H1 (cell line): ENCODE measurements at regions not wholly inside any gene's neighbourhood (a gene's known extent, or its start where the extent isn't known, plus 50 kb on each side); places are given as distances from the start of the nearest gene placed in this dataset.

Experiments
- CTCF ChIA-PET: fragments of 300-600 bp; sonication (Branson Sonifier 250); formaldehyde crosslinking; loops from one replicate; lab custom pipeline; 2021; ENCODE audit not compliant: partially characterized antibody; lab: Charles Lee
- POLR2A ChIA-PET: fragments of 300-600 bp; sonication (Branson Sonifier 250); formaldehyde crosslinking; loops from one replicate; lab custom pipeline; 2021; ENCODE audit warnings: inconsistent platforms; ENCODE audit not compliant: partially characterized antibody; lab: Charles Lee
- DNase-seq, 2 experiments: peaks; one replicate each; pipeline versions ENCODE4 v3.0.0 to v3.0.0-alpha.2; 2010 to 2022; ENCODE audit warnings: low spot score in 2 of 2, low read depth in 1 of 2, mixed read lengths in 1 of 2
- FAIRE-seq: peaks from 2 replicates; lab custom pipeline; 2011; peaks lifted over from hg19 to GRCh38; lab: Jason Lieb, UNC
- H2AFZ ChIP-seq: 2 replicates; pipeline ENCODE4 v1.8.1; 2012; ENCODE audit warnings: low read length, inconsistent platforms
- H2AK5ac ChIP-seq: 2 replicates; pipeline ENCODE4 v1.6.1; 2013; ENCODE audit warnings: low read depth, low read length
- H2BK120ac ChIP-seq: replicated peaks from 2 replicates; pipeline ENCODE3; 2013; ENCODE audit warnings: low read depth, low read length, inconsistent platforms
- H2BK12ac ChIP-seq: 2 replicates; pipeline ENCODE4 v1.6.1; 2013; ENCODE audit warnings: low read depth, low read length
- H2BK15ac ChIP-seq: 2 replicates; pipeline ENCODE4 v1.6.1; 2013; ENCODE audit warnings: low read length
- H2BK20ac ChIP-seq: 2 replicates; pipeline ENCODE4 v1.6.1; 2013; ENCODE audit warnings: low read length
- H2BK5ac ChIP-seq: 2 replicates; pipeline ENCODE4 v1.6.1; 2013; ENCODE audit warnings: low read depth, low read length
- H3K14ac ChIP-seq: 2 replicates; pipeline ENCODE4 v1.6.1; 2013; ENCODE audit warnings: inconsistent platforms; ENCODE audit not compliant: insufficient read length
- H3K18ac ChIP-seq: 2 replicates; pipeline ENCODE4 v1.6.1; 2013; ENCODE audit warnings: low read length; ENCODE audit errors: extremely low read depth
- H3K23ac ChIP-seq: 2 replicates; pipeline ENCODE4 v1.6.1; 2013; ENCODE audit warnings: inconsistent platforms; ENCODE audit not compliant: insufficient read length
- H3K23me2 ChIP-seq: 2 replicates; pipeline ENCODE4 v1.6.1; 2013; ENCODE audit warnings: low read depth, low read length
- H3K27ac ChIP-seq: 2 replicates; pipeline ENCODE4 v1.6.1; 2011; ENCODE audit warnings: low read depth, low read length, inconsistent platforms
- H3K27me3 ChIP-seq, 4 experiments: replicated peaks in 1 of 4; 1 replicate in 1 of 4; 2 replicates in 3 of 4; pipeline versions ENCODE4 v1.6.1 to v1.8.1; 2011 to 2013; ENCODE audit warnings: low read length in 3 of 4, mild to moderate bottlenecking in 3 of 4, inconsistent platforms in 2 of 4, mixed read lengths in 2 of 4, moderate library complexity in 1 of 4; ENCODE audit not compliant: control insufficient read depth in 3 of 4, insufficient read depth in 3 of 4; ENCODE audit errors: extremely low read depth in 1 of 4
- H3K36me3 ChIP-seq, 4 experiments: 2 replicates each; pipeline versions ENCODE4 v1.6.1 to v1.8.1; 2011 to 2013; ENCODE audit warnings: mild to moderate bottlenecking in 4 of 4, low read length in 3 of 4, moderate library complexity in 2 of 4, control low read depth in 1 of 4, inconsistent platforms in 1 of 4; ENCODE audit not compliant: insufficient read depth in 4 of 4, control insufficient read depth in 2 of 4
- H3K4ac ChIP-seq: replicated peaks from 2 replicates; pipeline ENCODE3; 2013; ENCODE audit warnings: low read length, low read depth, mixed read lengths, inconsistent platforms; ENCODE audit not compliant: insufficient read length
- H3K4me1 ChIP-seq, 4 experiments: replicated peaks in 1 of 4; 1 replicate in 1 of 4; 2 replicates in 3 of 4; pipeline versions ENCODE4 v1.6.1 to v1.8.1; 2011 to 2013; ENCODE audit warnings: low read length in 3 of 4, inconsistent platforms in 2 of 4, mixed read lengths in 1 of 4; ENCODE audit not compliant: insufficient read depth in 4 of 4, control insufficient read depth in 3 of 4
- H3K4me2 ChIP-seq, 2 experiments: 2 replicates each; pipeline versions ENCODE4 v1.6.1 to v1.8.1; 2011 to 2013; ENCODE audit warnings: low read depth in 2 of 2, low read length in 2 of 2, control low read depth in 1 of 2, inconsistent platforms in 1 of 2, mild to moderate bottlenecking in 1 of 2; ENCODE audit not compliant: insufficient read depth in 1 of 2
- H3K4me3 ChIP-seq, 4 experiments: fragments of 200-600, 300-600 bp in 1 of 4; sonication (generic), shearing (Covaris generic), sonication (Bioruptor Twin) in 1 of 4; 2 replicates each; pipeline versions ENCODE4 v1.5.1 to v1.8.1; 2011 to 2016; ENCODE audit warnings: low read length in 4 of 4, low read depth in 3 of 4, control low read depth in 2 of 4, inconsistent platforms in 2 of 4, mild to moderate bottlenecking in 2 of 4, mixed read lengths in 1 of 4, moderate library complexity in 1 of 4; ENCODE audit not compliant: insufficient read depth in 2 of 4; ENCODE audit errors: extremely low read depth in 1 of 4
- H3K56ac ChIP-seq: replicated peaks from 2 replicates; pipeline ENCODE3; 2013; ENCODE audit warnings: low read depth, mild to moderate bottlenecking, mixed read lengths, low read length, inconsistent platforms; ENCODE audit not compliant: insufficient read length
- H3K79me1 ChIP-seq: 2 replicates; pipeline ENCODE4 v1.6.1; 2013; ENCODE audit warnings: low read depth, low read length, control low read depth
- H3K79me2 ChIP-seq, 2 experiments: 2 replicates each; pipeline versions ENCODE4 v1.6.1 to v1.8.1; 2012 to 2013; ENCODE audit warnings: low read length in 2 of 2, mild to moderate bottlenecking in 2 of 2, inconsistent platforms in 1 of 2; ENCODE audit not compliant: insufficient read depth in 2 of 2, control insufficient read depth in 1 of 2
- H3K9ac ChIP-seq, 4 experiments: replicated peaks in 1 of 4; 1 replicate in 1 of 4; 2 replicates in 3 of 4; pipeline versions ENCODE4 v1.6.1 to v1.8.1; 2011 to 2013; ENCODE audit warnings: low read depth in 3 of 4, low read length in 3 of 4, control low read depth in 2 of 4, mild to moderate bottlenecking in 2 of 4, moderate library complexity in 2 of 4, inconsistent platforms in 1 of 4; ENCODE audit errors: extremely low read depth in 1 of 4
- H3K9me3 ChIP-seq, 2 experiments: 2 replicates each; pipeline versions ENCODE4 v1.6.1 to v1.8.1; 2012 to 2013; ENCODE audit warnings: mild to moderate bottlenecking in 2 of 2, moderate library complexity in 2 of 2, control low read depth in 1 of 2, inconsistent platforms in 1 of 2, low read depth in 1 of 2, low read length in 1 of 2, mixed read lengths in 1 of 2; ENCODE audit not compliant: insufficient read depth in 2 of 2
- H4K20me1 ChIP-seq, 2 experiments: replicated peaks in 1 of 2; 2 replicates each; pipeline versions ENCODE3 to v1.8.1; 2011 to 2013; ENCODE audit warnings: inconsistent platforms in 2 of 2, low read length in 2 of 2, mild to moderate bottlenecking in 1 of 2; ENCODE audit not compliant: insufficient read depth in 2 of 2, control insufficient read depth in 1 of 2
- H4K5ac ChIP-seq: 2 replicates; pipeline ENCODE4 v1.6.1; 2013; ENCODE audit warnings: low read length, low read depth, mixed read lengths, inconsistent platforms; ENCODE audit not compliant: insufficient read length
- H4K8ac ChIP-seq: 2 replicates; pipeline ENCODE4 v1.8.0; 2013; ENCODE audit warnings: mild to moderate bottlenecking, moderate library complexity, low read length, inconsistent platforms; ENCODE audit not compliant: insufficient read depth; ENCODE audit errors: extremely low read depth
- H4K91ac ChIP-seq: replicated peaks from 2 replicates; pipeline ENCODE3; 2013; ENCODE audit warnings: low read length, mixed read lengths, inconsistent platforms; ENCODE audit not compliant: insufficient read length
- CREB1 ChIP-seq: IDR thresholded peaks from 2 replicates; pipeline ENCODE4 v1.6.1; 2012; ENCODE audit warnings: inconsistent platforms
- EGR1 ChIP-seq: IDR thresholded peaks from 2 replicates; pipeline ENCODE4 v1.6.1; 2011; ENCODE audit warnings: low read depth, low read length, borderline replicate concordance
- EZH2 ChIP-seq: fragments of 200-600 bp; sonication (generic); IDR thresholded peaks from 2 replicates; pipeline ENCODE4 v1.7.1; 2012; ENCODE audit warnings: low read depth, mild to moderate bottlenecking, moderate library complexity, low read length, inconsistent platforms; ENCODE audit not compliant: severe bottlenecking
- FOSL1 ChIP-seq: IDR thresholded peaks from 2 replicates; pipeline ENCODE4 v1.6.1; 2011; ENCODE audit warnings: mild to moderate bottlenecking, low read depth, low read length, moderate library complexity; ENCODE audit not compliant: insufficient read depth
- HDAC6 ChIP-seq: IDR thresholded peaks from one replicate; pipeline ENCODE4 v1.7.1; 2012; ENCODE audit warnings: low read depth, mild to moderate bottlenecking, inconsistent platforms, low read length, moderate library complexity
- JUN ChIP-seq: IDR thresholded peaks from 2 replicates; pipeline ENCODE4 v1.6.1; 2011; ENCODE audit warnings: low read depth, mild to moderate bottlenecking, improper control_type of control experiment, low read length
- KDM1A ChIP-seq: fragments of 200-600, 300-600 bp; sonication (generic); IDR thresholded peaks from 2 replicates; pipeline ENCODE4 v1.7.1; 2016; ENCODE audit warnings: mild to moderate bottlenecking, low read length, borderline replicate concordance
- MAFK ChIP-seq: IDR thresholded peaks from 2 replicates; pipeline ENCODE4 v1.6.1; 2012; ENCODE audit warnings: low read depth, mild to moderate bottlenecking, improper control_type of control experiment, low read length
- RXRA ChIP-seq: IDR thresholded peaks from 2 replicates; pipeline ENCODE4 v1.6.1; 2011; ENCODE audit warnings: low read depth, mild to moderate bottlenecking, low read length, moderate library complexity; ENCODE audit not compliant: insufficient read depth
- SIRT6 ChIP-seq: IDR thresholded peaks from one replicate; pipeline ENCODE4 v1.7.1; 2012; ENCODE audit warnings: low read length, inconsistent platforms
- SP2 ChIP-seq: IDR thresholded peaks from 2 replicates; pipeline ENCODE4 v1.6.1; 2012; ENCODE audit warnings: mild to moderate bottlenecking, low read length, inconsistent platforms
- SP4 ChIP-seq: IDR thresholded peaks from 2 replicates; pipeline ENCODE4 v1.6.1; 2012; ENCODE audit warnings: low read length, inconsistent platforms
- SUZ12 ChIP-seq: fragments of 200-600 bp; sonication (generic); IDR thresholded peaks from 2 replicates; pipeline ENCODE4 v1.6.1; 2012; ENCODE audit warnings: mild to moderate bottlenecking, inconsistent platforms, low read length, moderate library complexity, mixed read lengths
- TEAD4 ChIP-seq: IDR thresholded peaks from 2 replicates; pipeline ENCODE4 v1.6.1; 2012; ENCODE audit warnings: low read depth, low read length, inconsistent platforms, mixed read lengths
- YY1 ChIP-seq: IDR thresholded peaks from 2 replicates; pipeline ENCODE4 v1.6.1; 2011; ENCODE audit warnings: low read depth, mild to moderate bottlenecking, low read length
- WGBS, 2 experiments: shearing (Covaris generic) in 1 of 2; methylation state at CpG; one replicate each; pipeline versions ENCODE4 v1.1.6 to v1.1.7; 2013 to 2015; ENCODE audit warnings: low lambda C conversion rate in 2 of 2, mixed read lengths in 2 of 2, inconsistent platforms in 1 of 2, low coverage in 1 of 2, missing lambda C conversion rate in 1 of 2; ENCODE audit not compliant: insufficient replicate concordance in 2 of 2, insufficient coverage in 1 of 2, insufficient read length in 1 of 2; ENCODE audit errors: extremely low coverage in 1 of 2, missing lambda C conversion rate in 1 of 2; 5-methylcytosine and 5-hydroxymethylcytosine counted together
- TF ChIP-seq, protein P1 (sequence below): IDR thresholded peaks from 2 replicates; pipeline ENCODE4 v1.6.1; 2012; ENCODE audit warnings: inconsistent platforms

- Histone ChIP-seq H3K23me2 (no peaks in the 10 kb centered on the region), H2BK12ac (no peak overlapping the region), H3K4me2 (no peak overlapping the region), H3K4me1 (no peaks in the 10 kb centered on the region), H3K4me3 (no peak overlapping the region), H4K5ac (no peak overlapping the region), H2BK20ac (no peak overlapping the region), H4K8ac (no peak overlapping the region), H3K9ac (no peak overlapping the region), H3K23ac (no peak overlapping the region), H2AFZ (no peak overlapping the region), H3K18ac (no peak overlapping the region), H2BK15ac (no peak overlapping the region), H3K27ac (no peak overlapping the region), H3K56ac (no peak overlapping the region), H3K79me1 (no peaks in the 10 kb centered on the region), H3K79me2 (no peaks in the 10 kb centered on the region), H3K4ac (no peak overlapping the region), H2AK5ac (no peak overlapping the region), H4K20me1 (no peaks in the 10 kb centered on the region), H3K9me3 (peaks cover 0 to 10% of the 10 kb centered on the region in 2 experiments; a peak in 2 of 4 replicates), H2BK5ac (no peak overlapping the region), H3K36me3 (no peaks in the 10 kb centered on the region), H3K14ac (no peak overlapping the region), H3K27me3 (no peaks in the 10 kb centered on the region), H2BK120ac (no peak overlapping the region), H4K91ac (no peak overlapping the region)
- no peak for DNase-seq
- CTCF ChIA-PET: interaction anchor here (1.2 to 1.3 kb wide), 2 partner anchors 26 to 317 kb away, joined by 3 read pairs; no protein-coding TSS in a partner anchor
- FAIRE-seq: no peak
- POLR2A ChIA-PET: no interaction called here
- WGBS, 2 experiments: 83% methylated on average over 2 of the region's 2 CpGs; no CpG with 5 or more reads in 1 of the 2 experiments
- TF ChIP-seq SUZ12 (no peak), EGR1 (no peak), FOSL1 (no peak), SP4 (no peak), RXRA (no peak), EZH2 (no peak), MAFK (no peak), CREB1 (no peak), SIRT6 (no peak), YY1 (no peak), HDAC6 (no peak), JUN (no peak), SP2 (no peak), TEAD4 (no peak), KDM1A (no peak)
- TF ChIP-seq, protein P1, sequence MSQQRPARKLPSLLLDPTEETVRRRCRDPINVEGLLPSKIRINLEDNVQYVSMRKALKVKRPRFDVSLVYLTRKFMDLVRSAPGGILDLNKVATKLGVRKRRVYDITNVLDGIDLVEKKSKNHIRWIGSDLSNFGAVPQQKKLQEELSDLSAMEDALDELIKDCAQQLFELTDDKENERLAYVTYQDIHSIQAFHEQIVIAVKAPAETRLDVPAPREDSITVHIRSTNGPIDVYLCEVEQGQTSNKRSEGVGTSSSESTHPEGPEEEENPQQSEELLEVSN: no peak
Observed at GRCh38 chr18:78849458-78849857, 130.2 kb upstream of the SALL3 start.
